ENCODE measurements at regions not wholly inside any gene's neighbourhood (a gene's known extent, or its start where the extent isn't known, plus 50 kb on each side); places are given as distances from the start of the nearest gene placed in this dataset.

- TF ChIP-seq CTCF (IDR thresholded peaks at IDR 0.05), result no peak
- TF ChIP-seq CHD2 (IDR thresholded peaks at IDR 0.05; ENCODE audit: low read length, partially characterized antibody), result no peak
- TF ChIP-seq MAX (IDR thresholded peaks at IDR 0.05; ENCODE audit: low read depth), result no peak
- TF ChIP-seq EZH2phosphoT487 (IDR thresholded peaks at IDR 0.05; ENCODE audit: borderline replicate concordance, low read depth), result no peak
- no peak for TF ChIP-seq MXI1 (IDR thresholded peaks at IDR 0.05; ENCODE audit: low read depth, low read length)
- no peak for TF ChIP-seq POLR2AphosphoS5 (IDR thresholded peaks at IDR 0.05; ENCODE audit: low read depth, low read length)
- TF ChIP-seq RCOR1 (IDR thresholded peaks at IDR 0.05; ENCODE audit: low read length), result no peak
- TF ChIP-seq ELF1 (IDR thresholded peaks at IDR 0.05), result no peak
- no peak for TF ChIP-seq SIN3A (IDR thresholded peaks at IDR 0.05; ENCODE audit: borderline replicate concordance, low read depth, low read length)
- TF ChIP-seq GABPA (IDR thresholded peaks at IDR 0.05; ENCODE audit: low read depth), result no peak
- TF ChIP-seq TAF1 (IDR thresholded peaks at IDR 0.05; ENCODE audit: borderline replicate concordance, low read depth, low read length), result no peak
- TF ChIP-seq EP300 (IDR thresholded peaks at IDR 0.05; ENCODE audit: borderline replicate concordance in 1 of 2, low read depth in 1 of 2, low read length in 1 of 2), result no peak
Observed at GRCh38 chr1:232379063-232379434, 250.9 kb downstream of the SIPA1L2 start.

Measured in SK-N-SH (cell line).